Thoracic aorta (tissue), 2 donors: ENCODE measurements at regions not wholly inside any gene's neighbourhood (a gene's known extent, or its start where the extent isn't known, plus 50 kb on each side); places are given as distances from the start of the nearest gene placed in this dataset.

Experiments
- ATAC-seq: fragments of 150-250 bp; one replicate; pipeline ENCODE4 v1.8.0; 2017; ENCODE audit warnings: low read depth; ENCODE audit not compliant: insufficient number of reproducible peaks, low FRiP score
- DNase-seq: peaks from one replicate; pipeline ENCODE4 v3.0.0-alpha.2; 2020; ENCODE audit warnings: low spot score
- H3K27ac ChIP-seq, 2 donors: fragments of 200-600 bp; sonication (generic); 1 replicate in 1 of 2; 2 replicates in 1 of 2; pipeline ENCODE4 v1.5.1; 2016; ENCODE audit warnings: mild to moderate bottlenecking in 2 of 2, moderate library complexity in 2 of 2
- H3K27me3 ChIP-seq: fragments of 200-600 bp; sonication (generic); replicated peaks from 2 replicates; pipeline ENCODE4 v1.6.0; 2016; ENCODE audit warnings: mild to moderate bottlenecking; ENCODE audit not compliant: insufficient read depth
- H3K36me3 ChIP-seq: fragments of 200-600 bp; sonication (generic); one replicate; pipeline ENCODE4 v1.5.1; 2016
- H3K4me1 ChIP-seq, 2 donors: fragments of 200-600 bp; sonication (generic); 1 replicate in 1 of 2; 2 replicates in 1 of 2; pipeline versions ENCODE4 v1.5.1 to v1.6.0; 2016; ENCODE audit warnings: low read depth in 2 of 2, mild to moderate bottlenecking in 1 of 2; ENCODE audit not compliant: control insufficient read depth in 1 of 2
- H3K4me3 ChIP-seq: fragments of 200-600 bp; sonication (generic); 2 replicates; pipeline ENCODE4 v1.5.1; 2016; ENCODE audit warnings: mild to moderate bottlenecking
- H3K9me3 ChIP-seq: fragments of 200-600 bp; sonication (generic); 2 replicates; pipeline ENCODE4 v1.5.1; 2016
- CTCF ChIP-seq: fragments of 200-600 bp; sonication (generic); IDR thresholded peaks from one replicate; pipeline ENCODE4 v1.5.1; 2019; ENCODE audit warnings: antibody characterized with exemption

DNA sequence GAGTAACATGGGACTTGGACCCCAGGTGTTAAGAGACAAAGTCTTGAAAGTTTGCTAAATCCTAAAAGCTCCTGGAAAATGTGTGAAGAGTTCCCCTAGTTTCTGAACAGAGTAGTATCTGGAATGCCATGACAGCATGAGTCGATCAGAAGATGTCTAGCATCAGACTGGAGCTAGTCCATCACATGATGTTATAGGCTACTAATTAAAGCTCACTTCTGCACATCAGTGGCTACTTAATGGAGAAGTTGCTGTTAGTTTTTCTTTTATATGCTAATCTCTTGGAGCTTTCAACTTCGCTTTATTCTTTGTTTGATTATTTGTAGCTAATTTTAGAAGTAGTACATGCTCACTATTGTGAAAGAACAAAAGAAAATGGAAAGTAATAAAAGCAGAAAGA, 471.3 kb upstream of the KLF4 start:
- no peak for TF ChIP-seq CTCF
- H3K36me3 ChIP-seq: no peaks in the 10 kb centered on the region
- H3K4me1 ChIP-seq: no peaks in the 10 kb centered on the region
- no peak for DNase-seq
- H3K9me3 ChIP-seq: no peaks in the 10 kb centered on the region
- no peaks in the 10 kb centered on the region for H3K27me3 ChIP-seq
- no peak for ATAC-seq
- H3K27ac ChIP-seq: no peak overlapping the region
- no peak overlapping the region for H3K4me3 ChIP-seq

DNA sequence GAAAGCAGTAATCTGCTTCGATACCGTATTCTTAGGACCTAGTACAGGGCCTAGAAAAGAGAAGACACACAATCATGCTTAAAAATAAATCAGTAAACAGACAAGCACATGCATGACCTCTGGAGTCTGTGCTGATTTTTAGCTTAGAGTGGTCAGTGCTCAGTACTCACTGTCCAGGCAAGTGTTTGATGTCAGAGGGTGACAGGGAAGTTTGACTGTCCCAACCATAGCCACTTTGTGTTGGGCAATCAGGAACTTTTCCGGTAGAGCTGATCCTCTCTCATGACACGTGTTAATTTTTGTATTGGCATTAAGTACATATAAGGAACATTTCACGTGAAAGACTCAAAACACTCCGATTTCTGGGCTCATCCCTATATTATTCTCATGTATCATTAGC, 464.7 kb upstream of the KLF4 start:
- Histone ChIP-seq H3K27ac (no peak overlapping the region), H3K27me3 (no peaks in the 10 kb centered on the region), H3K36me3 (no peaks in the 10 kb centered on the region), H3K4me1 (no peaks in the 10 kb centered on the region), H3K9me3 (peaks cover 6% of the 10 kb centered on the region), H3K4me3 (no peak overlapping the region)
- DNase-seq (no peak), ATAC-seq (no peak)
- TF ChIP-seq CTCF: no peak

DNA sequence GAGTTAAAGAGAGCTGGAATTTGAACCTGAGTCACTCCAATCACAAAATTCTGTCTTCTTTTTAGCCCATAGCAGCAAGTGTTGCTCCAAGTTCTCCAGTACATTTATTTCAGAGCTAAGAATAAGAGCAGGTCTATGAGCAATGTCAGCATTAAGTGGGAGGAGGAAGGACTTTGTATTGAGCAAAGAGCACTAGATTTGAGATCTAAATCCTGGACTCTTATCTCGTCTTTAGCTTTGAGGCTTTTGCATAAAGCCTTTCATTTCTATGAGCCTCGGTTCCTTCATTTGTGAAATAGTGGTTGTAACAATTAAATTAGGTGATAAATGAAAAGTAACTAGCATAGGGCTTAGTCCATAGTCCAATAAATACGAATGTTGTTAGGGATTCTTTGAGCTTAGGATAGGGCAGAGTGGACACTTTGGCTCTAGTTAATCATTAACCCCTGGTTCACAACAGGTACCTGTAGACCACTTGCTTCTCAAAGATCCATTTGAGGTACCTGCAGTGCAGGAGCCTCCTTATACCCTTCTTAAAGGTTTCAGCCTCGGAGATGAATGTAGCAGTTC, 464.1 kb upstream of the KLF4 start:
- Histone ChIP-seq H3K27ac (no peak overlapping the region), H3K27me3 (no peaks in the 10 kb centered on the region), H3K36me3 (no peaks in the 10 kb centered on the region), H3K4me1 (no peaks in the 10 kb centered on the region), H3K4me3 (no peak overlapping the region), H3K9me3 (peaks cover 6% of the 10 kb centered on the region)
- TF ChIP-seq CTCF: no peak
- ATAC-seq (no peak), DNase-seq (no peak)

GRCh38 chr9:107952773-107953172, 463.2 kb upstream of the KLF4 start:
- Histone ChIP-seq H3K27me3 (no peaks in the 10 kb centered on the region), H3K4me3 (no peak overlapping the region), H3K9me3 (peaks cover 6% of the 10 kb centered on the region), H3K27ac (no peak overlapping the region), H3K4me1 (no peaks in the 10 kb centered on the region), H3K36me3 (no peaks in the 10 kb centered on the region)
- DNase-seq (no peak), ATAC-seq (no peak)
- no peak for TF ChIP-seq CTCF

DNA sequence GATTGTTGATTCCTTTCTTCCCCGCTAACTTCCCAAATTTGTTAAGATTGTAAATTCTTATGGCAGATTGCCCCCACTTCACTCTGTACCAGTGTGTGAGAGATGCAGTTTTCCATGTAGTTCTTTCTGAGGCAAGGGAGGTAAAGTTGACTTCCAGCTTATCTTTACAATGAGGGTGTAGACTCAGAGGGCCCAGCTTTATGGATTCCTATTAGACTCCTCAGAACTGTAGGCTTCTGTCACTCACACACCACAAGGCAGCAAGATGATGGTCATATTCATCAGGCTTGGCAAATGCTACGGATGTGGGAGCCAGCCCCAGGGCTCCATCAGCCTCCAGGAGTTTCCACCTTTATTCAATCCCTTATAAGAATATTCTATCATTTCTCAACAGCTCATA, 461.9 kb upstream of the KLF4 start:
- no peak for DNase-seq
- Histone ChIP-seq H3K9me3 (peaks cover 6% of the 10 kb centered on the region), H3K4me3 (no peak overlapping the region), H3K27ac (no peak overlapping the region), H3K36me3 (no peaks in the 10 kb centered on the region), H3K27me3 (no peaks in the 10 kb centered on the region), H3K4me1 (no peaks in the 10 kb centered on the region)
- ATAC-seq: no peak
- TF ChIP-seq CTCF: no peak
